ENCODE measurements at regions not wholly inside any gene's neighbourhood (a gene's known extent, or its start where the extent isn't known, plus 50 kb on each side); places are given as distances from the start of the nearest gene placed in this dataset.

DNA sequence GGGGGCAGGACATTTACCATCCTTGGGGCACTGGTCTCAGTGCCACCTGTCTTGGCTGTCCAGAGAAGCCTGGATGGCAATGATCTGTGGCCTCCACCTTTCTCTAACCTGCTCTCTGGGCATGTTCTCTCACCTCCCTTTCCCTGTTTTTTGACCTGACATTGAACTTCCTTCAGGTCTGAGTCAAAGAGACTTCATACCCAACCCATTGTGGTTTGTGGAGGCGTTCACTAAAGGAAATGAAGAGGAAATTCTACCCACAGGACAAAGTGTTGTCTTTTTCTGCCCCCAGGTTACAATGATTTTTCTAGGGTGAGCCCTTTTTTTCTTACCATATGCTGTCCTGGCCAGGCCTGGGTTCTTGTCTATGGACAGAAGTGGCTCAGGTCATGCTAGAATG lies 76.6 kb downstream of the CYP26A1 start:
- Histone ChIP-seq H3K4me3 (ENCODE audit: low read length) (no peak overlapping the region), H3K9ac (ENCODE audit: low read length) (no peak overlapping the region), H3K27ac (ENCODE audit: low read length) (no peak overlapping the region), H3K27me3 (ENCODE audit: insufficient read depth, low read depth, low read length) (no peaks in the 10 kb centered on the region), H3K9me2 (ENCODE audit: insufficient read depth, low read length) (no peaks in the 10 kb centered on the region), H3K4me2 (ENCODE audit: low read length) (no peak overlapping the region), H4K20me1 (ENCODE audit: insufficient read depth) (no peaks in the 10 kb centered on the region), H3K9me3 (ENCODE audit: low read length) (no peaks in the 10 kb centered on the region), H3K79me2 (replicated peaks; ENCODE audit: insufficient read depth, low read length) (no peaks in the 10 kb centered on the region), H2AFZ (ENCODE audit: low read depth, low read length) (no peak overlapping the region), H3K36me3 (ENCODE audit: insufficient read depth, low read length) (no peaks in the 10 kb centered on the region), H3F3A (ENCODE audit: insufficient read depth, low read length, poor library complexity, severe bottlenecking) (no peaks in the 10 kb centered on the region)
- TF ChIP-seq TAF1 (IDR thresholded peaks at IDR 0.05; ENCODE audit: low read depth) (no peak), MXI1 (conservative IDR thresholded peaks at IDR 0.05; ENCODE audit: poor library complexity, severe bottlenecking) (no peak), EP300 (conservative IDR thresholded peaks at IDR 0.05; ENCODE audit: poor library complexity, severe bottlenecking) (no peak), RAD21 (conservative IDR thresholded peaks at IDR 0.05) (no peak), SMC3 (conservative IDR thresholded peaks at IDR 0.05; ENCODE audit: poor library complexity) (no peak)
- TF ChIP-seq, protein P1, sequence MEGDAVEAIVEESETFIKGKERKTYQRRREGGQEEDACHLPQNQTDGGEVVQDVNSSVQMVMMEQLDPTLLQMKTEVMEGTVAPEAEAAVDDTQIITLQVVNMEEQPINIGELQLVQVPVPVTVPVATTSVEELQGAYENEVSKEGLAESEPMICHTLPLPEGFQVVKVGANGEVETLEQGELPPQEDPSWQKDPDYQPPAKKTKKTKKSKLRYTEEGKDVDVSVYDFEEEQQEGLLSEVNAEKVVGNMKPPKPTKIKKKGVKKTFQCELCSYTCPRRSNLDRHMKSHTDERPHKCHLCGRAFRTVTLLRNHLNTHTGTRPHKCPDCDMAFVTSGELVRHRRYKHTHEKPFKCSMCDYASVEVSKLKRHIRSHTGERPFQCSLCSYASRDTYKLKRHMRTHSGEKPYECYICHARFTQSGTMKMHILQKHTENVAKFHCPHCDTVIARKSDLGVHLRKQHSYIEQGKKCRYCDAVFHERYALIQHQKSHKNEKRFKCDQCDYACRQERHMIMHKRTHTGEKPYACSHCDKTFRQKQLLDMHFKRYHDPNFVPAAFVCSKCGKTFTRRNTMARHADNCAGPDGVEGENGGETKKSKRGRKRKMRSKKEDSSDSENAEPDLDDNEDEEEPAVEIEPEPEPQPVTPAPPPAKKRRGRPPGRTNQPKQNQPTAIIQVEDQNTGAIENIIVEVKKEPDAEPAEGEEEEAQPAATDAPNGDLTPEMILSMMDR (IDR thresholded peaks at IDR 0.05; ENCODE audit: poor library complexity, severe bottlenecking): no peak

DNA sequence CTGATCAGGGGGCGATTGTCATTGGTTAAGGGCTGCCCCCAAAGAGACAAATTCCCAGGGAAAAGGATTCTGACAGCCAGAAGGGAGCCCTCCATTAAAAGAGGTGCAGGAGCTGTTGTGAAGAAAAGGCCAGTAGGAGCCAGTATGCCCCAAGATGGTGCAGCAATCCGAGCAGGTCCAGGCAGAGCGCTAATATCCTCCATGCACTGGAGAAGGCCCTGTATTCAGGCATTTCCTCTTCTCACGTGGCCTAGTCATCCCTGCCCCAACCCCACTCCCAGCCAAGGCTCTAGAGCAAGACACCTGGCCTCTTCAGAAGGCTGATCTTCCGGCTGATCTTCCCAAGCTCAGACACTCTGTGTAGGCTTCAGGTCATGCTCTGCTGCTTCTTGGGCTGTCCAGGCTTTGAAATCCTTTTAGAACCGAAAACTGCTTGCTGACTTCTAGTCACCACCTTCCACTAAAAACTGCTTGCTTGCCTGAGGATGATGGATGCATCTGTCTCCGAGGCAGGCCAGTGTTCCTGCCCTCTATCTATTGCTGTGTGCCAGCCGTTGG lies 77.4 kb downstream of the CYP26A1 start:
- Histone ChIP-seq H3F3A (ENCODE audit: insufficient read depth, low read length, poor library complexity, severe bottlenecking) (no peaks in the 10 kb centered on the region), H3K27me3 (ENCODE audit: insufficient read depth, low read depth, low read length) (no peaks in the 10 kb centered on the region), H4K20me1 (ENCODE audit: insufficient read depth) (no peaks in the 10 kb centered on the region), H3K4me2 (ENCODE audit: low read length) (no peak overlapping the region), H3K27ac (ENCODE audit: low read length) (no peak overlapping the region), H3K9ac (ENCODE audit: low read length) (no peak overlapping the region), H3K9me2 (ENCODE audit: insufficient read depth, low read length) (no peaks in the 10 kb centered on the region), H3K79me2 (replicated peaks; ENCODE audit: insufficient read depth, low read length) (no peaks in the 10 kb centered on the region), H3K9me3 (ENCODE audit: low read length) (no peaks in the 10 kb centered on the region), H2AFZ (ENCODE audit: low read depth, low read length) (no peak overlapping the region), H3K4me3 (ENCODE audit: low read length) (no peak overlapping the region), H3K36me3 (ENCODE audit: insufficient read depth, low read length) (no peaks in the 10 kb centered on the region)
- TF ChIP-seq EZH2 (IDR thresholded peaks at IDR 0.05; ENCODE audit: borderline replicate concordance, insufficient read depth, low read length, poor library complexity, severe bottlenecking): no peak
- no peak for TF ChIP-seq MXI1 (conservative IDR thresholded peaks at IDR 0.05; ENCODE audit: poor library complexity, severe bottlenecking)
- TF ChIP-seq TAF1 (IDR thresholded peaks at IDR 0.05; ENCODE audit: low read depth): no peak
- no peak for TF ChIP-seq SMC3 (conservative IDR thresholded peaks at IDR 0.05; ENCODE audit: poor library complexity)
- TF ChIP-seq, protein P1 (IDR thresholded peaks at IDR 0.05; ENCODE audit: poor library complexity, severe bottlenecking): no peak
- TF ChIP-seq, protein P2, sequence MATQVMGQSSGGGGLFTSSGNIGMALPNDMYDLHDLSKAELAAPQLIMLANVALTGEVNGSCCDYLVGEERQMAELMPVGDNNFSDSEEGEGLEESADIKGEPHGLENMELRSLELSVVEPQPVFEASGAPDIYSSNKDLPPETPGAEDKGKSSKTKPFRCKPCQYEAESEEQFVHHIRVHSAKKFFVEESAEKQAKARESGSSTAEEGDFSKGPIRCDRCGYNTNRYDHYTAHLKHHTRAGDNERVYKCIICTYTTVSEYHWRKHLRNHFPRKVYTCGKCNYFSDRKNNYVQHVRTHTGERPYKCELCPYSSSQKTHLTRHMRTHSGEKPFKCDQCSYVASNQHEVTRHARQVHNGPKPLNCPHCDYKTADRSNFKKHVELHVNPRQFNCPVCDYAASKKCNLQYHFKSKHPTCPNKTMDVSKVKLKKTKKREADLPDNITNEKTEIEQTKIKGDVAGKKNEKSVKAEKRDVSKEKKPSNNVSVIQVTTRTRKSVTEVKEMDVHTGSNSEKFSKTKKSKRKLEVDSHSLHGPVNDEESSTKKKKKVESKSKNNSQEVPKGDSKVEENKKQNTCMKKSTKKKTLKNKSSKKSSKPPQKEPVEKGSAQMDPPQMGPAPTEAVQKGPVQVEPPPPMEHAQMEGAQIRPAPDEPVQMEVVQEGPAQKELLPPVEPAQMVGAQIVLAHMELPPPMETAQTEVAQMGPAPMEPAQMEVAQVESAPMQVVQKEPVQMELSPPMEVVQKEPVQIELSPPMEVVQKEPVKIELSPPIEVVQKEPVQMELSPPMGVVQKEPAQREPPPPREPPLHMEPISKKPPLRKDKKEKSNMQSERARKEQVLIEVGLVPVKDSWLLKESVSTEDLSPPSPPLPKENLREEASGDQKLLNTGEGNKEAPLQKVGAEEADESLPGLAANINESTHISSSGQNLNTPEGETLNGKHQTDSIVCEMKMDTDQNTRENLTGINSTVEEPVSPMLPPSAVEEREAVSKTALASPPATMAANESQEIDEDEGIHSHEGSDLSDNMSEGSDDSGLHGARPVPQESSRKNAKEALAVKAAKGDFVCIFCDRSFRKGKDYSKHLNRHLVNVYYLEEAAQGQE (IDR thresholded peaks at IDR 0.05; ENCODE audit: borderline replicate concordance): no peak
- no peak for TF ChIP-seq EP300 (conservative IDR thresholded peaks at IDR 0.05; ENCODE audit: poor library complexity, severe bottlenecking)
- no peak for TF ChIP-seq POLR2AphosphoS5 (IDR thresholded peaks at IDR 0.05)
- no peak for TF ChIP-seq RAD21 (conservative IDR thresholded peaks at IDR 0.05)

All from neural cell (in vitro differentiated cells).